ENCODE measurements at regions not wholly inside any gene's neighbourhood (a gene's known extent, or its start where the extent isn't known, plus 50 kb on each side); places are given as distances from the start of the nearest gene placed in this dataset.
A peak's percentile ranks its signal among the peaks of the same experiment; 100 is the strongest.

GRCh38 chr5:34484216-34484920, 171.8 kb upstream of the RAI14 start:
- no peak for TF ChIP-seq CTCF (IDR thresholded peaks at IDR 0.05; ENCODE audit: insufficient read depth, missing control alignments)
- FAIRE-seq (no peak), DNase-seq (ENCODE audit: insufficient read length, low spot score) (no peak)

GRCh38 chr5:34485768-34486030, 170.4 kb upstream of the RAI14 start:
- no peak for FAIRE-seq
- DNase-seq (ENCODE audit: insufficient read length, low spot score) = no peak
- no peak for TF ChIP-seq CTCF (IDR thresholded peaks at IDR 0.05; ENCODE audit: insufficient read depth, missing control alignments)

GRCh38 chr5:34486160-34486848, 169.8 kb upstream of the RAI14 start:
- TF ChIP-seq CTCF (IDR thresholded peaks at IDR 0.05; ENCODE audit: insufficient read depth, missing control alignments) = peak; percentile 89
- no peak for FAIRE-seq
- peak; percentile 41 for DNase-seq (ENCODE audit: insufficient read length, low spot score)

DNA sequence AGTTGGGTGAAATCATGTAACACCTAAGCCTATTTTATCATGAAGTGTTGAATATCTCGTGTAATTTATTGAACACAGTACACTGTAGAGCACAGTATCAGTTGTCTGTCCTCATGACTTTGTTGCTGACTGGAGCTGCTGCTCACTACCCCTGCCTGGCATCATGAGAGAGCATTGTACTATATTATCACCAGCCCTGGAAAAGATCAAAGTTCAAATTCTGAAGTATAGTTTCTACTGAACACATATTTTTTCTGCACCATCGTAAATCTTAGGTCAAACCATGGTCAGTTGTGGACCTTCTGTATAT, 169.3 kb upstream of the RAI14 start:
- DNase-seq (ENCODE audit: insufficient read length, low spot score) = no peak
- no peak for TF ChIP-seq CTCF (IDR thresholded peaks at IDR 0.05; ENCODE audit: insufficient read depth, missing control alignments)
- no peak for FAIRE-seq

GRCh38 chr5:34487159-34487879, 168.8 kb upstream of the RAI14 start:
- TF ChIP-seq CTCF (IDR thresholded peaks at IDR 0.05; ENCODE audit: insufficient read depth, missing control alignments) = no peak
- no peak for DNase-seq (ENCODE audit: insufficient read length, low spot score)

GRCh38 chr5:34487956-34488355, 168.2 kb upstream of the RAI14 start:
- DNase-seq (ENCODE audit: insufficient read length, low spot score) (no peak), FAIRE-seq (no peak)
- no peak for TF ChIP-seq CTCF (IDR thresholded peaks at IDR 0.05; ENCODE audit: insufficient read depth, missing control alignments)

More at GRCh38 chr5:34487159-34487879, 168.8 kb upstream of the RAI14 start:
- FAIRE-seq = no peak

DNA sequence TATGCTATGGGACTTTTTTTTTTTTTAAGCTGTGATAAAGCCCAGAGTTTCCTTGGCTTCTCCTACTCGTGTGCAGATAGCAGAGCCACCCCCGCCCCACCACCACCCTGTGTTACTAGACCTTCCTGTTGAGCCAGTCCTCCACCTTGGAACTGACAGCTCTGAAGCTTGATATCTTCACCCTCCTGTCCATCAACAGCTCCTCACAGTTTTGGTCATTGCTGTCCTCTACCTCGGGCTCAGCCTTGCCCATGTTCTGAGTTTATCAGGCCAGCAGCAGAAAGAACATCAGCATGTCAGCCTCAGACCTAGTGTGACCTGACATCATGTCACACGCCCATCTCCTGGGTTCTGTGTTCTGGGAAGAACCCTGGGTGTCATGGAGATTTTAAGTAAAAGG, 167.1 kb upstream of the RAI14 start:
- FAIRE-seq (no peak), DNase-seq (ENCODE audit: insufficient read length, low spot score) (no peak)

More for the DNA sequence above, 167.1 kb upstream of the RAI14 start:
- TF ChIP-seq CTCF (IDR thresholded peaks at IDR 0.05; ENCODE audit: insufficient read depth, missing control alignments) = no peak
